DMS 273 (cell line): ENCODE measurements at regions not wholly inside any gene's neighbourhood (a gene's known extent, or its start where the extent isn't known, plus 50 kb on each side); places are given as distances from the start of the nearest gene placed in this dataset.

ENCODE experiments used
- DNase-seq: peaks from one replicate; lab custom pipeline; 2025; ENCODE audit not compliant: unreplicated experiment; lab: John Stamatoyannopoulos, UW

DNA sequence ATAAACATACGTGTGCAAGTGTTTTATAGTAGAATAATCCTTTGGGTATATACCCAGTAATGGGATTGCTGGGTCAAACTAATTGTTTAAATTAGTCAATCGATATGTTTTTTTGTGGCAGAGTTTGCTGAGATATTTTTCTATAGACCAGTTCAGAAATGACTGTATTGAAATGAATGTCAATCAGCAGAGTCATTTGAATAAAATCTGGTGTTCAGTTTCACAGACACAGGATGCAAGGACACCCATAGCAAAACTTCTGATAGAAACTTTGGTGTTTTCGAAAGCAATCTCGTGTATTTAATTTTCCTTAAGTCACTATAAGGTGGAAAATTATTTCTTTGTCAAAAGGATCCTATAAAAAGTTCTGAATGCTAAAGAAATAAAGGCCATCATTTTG is 434.4 kb downstream of the RAP2B start:
- no peak for DNase-seq

DNA sequence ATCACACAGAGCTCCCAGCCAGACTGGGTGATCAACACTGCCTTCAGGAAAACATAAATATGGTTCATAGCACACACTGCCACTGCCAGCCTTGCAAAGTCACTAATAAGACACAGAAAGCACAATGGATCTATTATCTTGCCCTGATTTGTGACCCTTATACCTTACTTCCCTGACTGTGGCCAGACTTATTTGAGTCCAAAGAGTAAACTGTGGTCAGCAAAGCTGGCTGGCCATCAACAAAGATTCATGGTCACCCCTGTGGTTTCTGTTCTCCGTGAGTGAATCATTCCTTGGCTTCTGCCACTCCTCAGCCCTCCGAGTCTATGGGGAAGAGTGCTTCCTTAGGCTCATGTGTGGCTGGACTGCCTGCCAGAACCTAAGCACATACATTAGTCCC is 437.7 kb downstream of the RAP2B start:
- DNase-seq = no peak

DNA sequence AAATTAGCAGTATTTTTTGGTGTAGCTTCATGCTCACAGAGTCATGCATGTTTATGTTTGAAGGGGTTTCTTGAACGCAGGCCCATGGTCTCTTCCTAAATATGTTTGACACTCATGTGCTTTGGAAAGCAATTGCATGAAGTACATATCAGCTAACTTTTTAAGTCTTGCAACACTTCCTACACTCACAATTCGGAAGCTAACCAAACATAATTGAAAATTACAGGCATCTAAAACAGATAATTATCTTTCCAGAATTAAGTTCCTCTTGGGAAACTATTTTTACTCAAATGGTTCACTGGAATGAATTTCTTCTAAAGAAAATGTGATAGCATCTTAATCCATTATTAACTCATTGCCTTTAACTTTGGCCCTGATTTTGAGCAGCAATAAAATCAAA is 438.9 kb downstream of the RAP2B start:
- no peak for DNase-seq

DNA sequence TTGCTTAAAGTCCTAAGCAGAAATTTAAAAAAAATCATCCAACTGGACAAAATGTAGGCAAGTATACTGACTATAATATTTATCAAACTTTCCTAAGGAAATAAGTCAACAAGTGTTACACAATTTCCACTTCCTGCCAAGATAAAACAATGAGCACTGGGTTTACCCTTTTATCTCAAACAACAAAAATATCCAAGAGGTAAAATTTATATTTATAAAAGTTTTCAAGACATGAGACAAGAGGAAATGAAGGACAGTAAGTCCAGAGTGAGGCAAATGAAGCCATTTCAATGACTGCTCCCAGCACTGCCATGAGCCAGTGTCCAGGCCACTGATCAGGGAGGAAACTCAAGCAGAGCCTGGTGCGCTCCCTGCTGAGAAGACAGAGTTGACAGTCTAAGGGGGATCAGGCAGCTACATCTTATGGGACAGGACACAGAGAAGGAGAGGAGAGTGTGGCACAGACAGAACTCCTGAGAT is 439.4 kb downstream of the RAP2B start:
- no peak for DNase-seq

DNA sequence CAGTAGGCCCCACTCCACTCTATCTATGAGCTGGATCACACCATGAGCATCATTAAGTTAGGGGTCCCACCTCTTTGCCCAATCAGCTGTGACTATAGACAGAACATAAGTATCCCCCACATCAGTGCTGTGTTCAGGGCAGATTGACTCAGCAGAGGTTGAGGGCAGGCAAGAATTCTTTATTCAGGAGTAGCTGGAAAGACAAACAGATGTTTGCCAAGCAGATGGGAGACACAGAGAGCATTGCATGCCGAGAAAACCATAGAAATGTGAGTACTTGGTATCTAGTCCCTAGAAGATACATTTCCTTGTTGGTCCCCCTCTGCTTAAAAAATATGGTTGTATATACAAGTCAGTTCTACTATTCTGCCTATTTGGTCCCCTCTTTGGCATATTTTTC is 440.8 kb downstream of the RAP2B start:
- no peak for DNase-seq

DNA sequence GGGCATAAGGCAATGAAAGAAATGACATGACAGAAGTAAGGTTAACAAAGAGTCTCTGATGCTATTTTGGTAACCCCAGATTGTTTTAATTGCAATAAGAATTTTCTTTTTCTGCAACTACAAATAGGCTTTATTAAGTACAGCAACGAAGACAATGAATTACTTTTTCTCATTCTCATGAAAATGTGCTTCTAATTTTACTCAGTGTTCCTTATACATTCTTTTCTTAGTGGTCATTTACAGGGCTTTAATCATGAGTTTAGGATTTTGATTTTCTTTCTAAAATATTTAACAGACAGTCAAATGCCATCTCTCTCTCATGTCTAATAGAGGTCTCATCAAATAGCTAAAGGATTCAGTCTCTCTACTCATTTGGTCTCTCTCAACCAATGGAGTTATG is 452.1 kb downstream of the RAP2B start:
- no peak for DNase-seq

DNA sequence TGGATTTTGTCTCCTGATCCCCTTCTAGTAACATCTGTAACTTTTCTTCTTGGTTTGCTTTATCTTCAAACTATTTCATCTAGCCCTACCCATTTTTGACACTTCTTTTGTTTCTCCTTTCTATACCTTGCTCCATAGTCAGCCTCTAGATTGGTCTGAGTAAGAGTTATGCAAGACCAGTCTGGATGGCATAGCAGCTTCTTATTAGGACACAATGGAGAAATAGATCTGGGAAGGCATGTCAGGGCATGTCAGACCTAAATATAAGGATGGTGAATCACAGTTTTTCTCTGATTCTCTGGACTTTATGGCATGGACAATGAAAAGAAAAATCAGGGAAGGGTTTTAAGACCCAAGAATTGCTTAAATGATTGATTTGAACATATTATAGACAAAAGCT is 452.5 kb downstream of the RAP2B start:
- no peak for DNase-seq

DNA sequence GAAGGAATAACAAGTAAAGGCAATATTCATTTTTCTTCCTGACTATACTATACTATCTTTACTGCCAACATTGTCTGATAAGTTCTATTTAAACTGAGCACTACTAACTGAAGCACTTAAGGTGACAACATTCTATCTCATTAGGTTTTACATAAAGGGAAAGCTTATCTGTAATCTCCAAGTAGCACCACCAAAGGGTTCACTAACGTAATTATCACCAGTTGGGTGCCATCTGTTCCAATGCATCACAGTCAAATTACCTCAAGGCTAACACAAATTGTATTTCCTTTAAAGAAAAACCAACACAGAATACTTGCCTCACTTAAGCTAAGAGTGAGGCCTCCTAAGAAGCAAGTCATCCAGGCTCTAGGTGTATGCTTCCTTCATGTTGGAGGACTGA is 453.8 kb downstream of the RAP2B start:
- peak; percentile 32 for DNase-seq

DNA sequence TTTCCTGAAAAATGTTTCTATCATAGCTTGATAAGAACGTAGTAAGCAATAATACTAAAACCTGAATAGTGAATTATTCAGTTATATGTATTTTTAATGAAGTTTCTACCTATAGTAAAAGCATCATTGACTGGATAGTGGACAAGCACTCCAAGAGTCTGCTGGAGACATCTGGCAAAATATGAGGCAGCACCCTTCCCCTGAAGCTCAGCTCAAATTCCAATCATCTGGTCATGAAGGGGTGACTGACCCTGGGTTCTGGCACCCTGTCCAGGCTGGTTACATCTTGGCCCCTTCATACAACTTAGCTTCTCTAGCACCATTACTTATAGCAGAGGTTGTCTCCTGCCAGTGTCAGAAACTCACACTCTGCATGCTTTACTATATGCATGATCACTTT is 455.4 kb downstream of the RAP2B start:
- DNase-seq = no peak

DNA sequence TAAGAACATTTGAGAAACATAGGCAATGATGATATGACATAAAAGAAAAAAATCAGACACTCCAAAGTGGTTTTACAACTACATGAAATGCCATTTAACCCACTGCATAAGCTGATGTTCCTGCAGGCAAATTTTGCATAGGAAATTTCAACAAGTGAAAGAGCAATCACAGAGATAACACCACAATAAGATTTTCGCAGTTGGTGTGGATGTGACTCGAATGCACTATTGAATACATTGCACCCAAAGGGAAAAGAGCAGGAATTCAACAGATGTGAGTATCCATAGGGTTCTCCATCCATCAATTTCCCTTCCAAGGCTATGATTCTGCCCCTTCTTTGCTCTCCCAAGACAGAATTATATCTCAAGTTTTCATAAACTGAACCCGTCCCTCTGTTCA is 456.1 kb downstream of the RAP2B start:
- DNase-seq = no peak

DNA sequence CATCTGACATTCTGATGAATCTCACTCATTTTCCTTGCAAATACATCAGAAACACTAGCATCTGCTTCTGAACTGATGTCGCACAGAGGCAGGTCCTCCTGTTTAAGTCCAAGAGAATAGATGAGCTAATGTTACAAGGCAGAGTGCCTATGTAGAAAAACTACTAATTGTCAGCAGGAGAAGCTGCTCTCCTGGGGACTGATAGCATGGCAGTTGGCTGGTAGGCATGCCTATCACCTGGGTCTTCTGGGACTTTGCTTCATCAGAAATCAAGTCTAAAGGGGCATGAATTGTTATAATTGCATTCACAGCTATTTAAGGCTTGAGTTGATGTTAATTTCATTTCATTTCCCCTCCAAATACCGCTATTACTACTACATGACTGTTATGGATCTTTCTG is 457.2 kb downstream of the RAP2B start:
- DNase-seq = no peak

DNA sequence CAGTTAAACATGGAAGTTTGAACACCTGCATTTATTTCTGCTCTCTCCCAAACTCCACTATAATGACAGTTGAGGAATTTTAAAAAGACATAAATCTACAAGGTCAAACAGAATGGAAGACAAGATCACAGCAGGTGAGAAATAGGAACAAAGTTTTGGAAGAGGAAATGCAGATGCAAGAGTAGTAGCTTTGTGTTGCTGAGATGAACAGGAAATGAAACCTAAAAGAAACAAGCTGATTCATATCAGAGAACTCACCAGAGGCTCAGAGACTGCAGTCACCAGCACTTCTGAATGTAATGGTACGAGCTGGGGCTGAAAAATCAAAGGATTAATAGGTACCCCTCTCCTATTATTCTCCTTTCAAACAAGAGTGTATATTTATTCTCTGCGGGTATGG is 459.9 kb downstream of the RAP2B start:
- DNase-seq = no peak

DNA sequence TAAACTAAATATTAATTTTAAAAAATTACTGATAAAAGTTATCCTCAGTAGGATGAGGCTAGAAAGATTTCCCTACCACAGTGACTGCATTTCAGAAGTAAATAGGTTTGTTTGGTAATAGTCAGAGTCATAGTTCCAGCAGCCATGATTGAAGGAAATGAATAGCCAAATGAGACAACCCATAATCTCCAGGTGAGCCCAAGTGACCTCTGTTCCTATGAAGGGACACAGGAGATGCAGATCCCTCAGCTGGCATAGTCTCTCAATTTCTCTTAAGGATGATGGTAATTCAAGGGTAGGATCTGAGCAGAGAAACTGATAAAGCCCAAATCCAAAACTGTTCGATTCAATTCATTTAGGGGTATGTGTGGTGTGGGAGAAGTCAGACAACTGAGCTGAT is 461.8 kb downstream of the RAP2B start:
- no peak for DNase-seq

DNA sequence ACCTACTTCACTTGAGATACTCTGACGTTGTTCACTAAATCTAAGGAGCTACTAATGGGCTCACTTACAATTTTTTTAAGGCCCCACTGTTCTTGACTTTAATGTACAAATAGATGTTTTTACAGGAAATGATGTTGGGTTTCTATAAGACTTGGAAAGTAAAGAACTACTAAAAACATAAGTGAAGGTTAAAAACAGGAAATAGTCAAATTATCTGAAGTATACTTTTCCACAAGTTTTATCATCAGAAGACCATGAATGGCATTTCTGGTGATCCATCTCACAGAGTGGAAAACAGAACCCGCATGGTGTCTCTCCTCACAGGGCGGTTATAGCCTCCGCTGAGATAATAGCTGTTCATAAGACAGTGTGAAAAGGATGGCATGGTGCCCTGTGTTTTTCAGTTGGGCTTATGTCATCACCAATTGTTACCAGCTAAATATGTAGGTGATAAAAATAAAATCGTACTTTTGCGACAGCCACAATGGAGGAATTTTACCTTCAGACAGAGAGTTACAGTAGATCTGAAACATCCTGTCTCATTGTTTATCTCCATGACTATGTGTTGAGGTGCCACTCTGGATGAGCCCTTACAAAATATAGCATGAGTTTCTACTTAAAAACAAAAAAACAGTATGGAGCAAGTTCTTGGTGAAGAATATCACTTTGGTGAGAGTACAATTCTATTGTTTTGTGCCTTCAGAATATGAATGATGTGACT is 462.4 kb downstream of the RAP2B start:
- no peak for DNase-seq

DNA sequence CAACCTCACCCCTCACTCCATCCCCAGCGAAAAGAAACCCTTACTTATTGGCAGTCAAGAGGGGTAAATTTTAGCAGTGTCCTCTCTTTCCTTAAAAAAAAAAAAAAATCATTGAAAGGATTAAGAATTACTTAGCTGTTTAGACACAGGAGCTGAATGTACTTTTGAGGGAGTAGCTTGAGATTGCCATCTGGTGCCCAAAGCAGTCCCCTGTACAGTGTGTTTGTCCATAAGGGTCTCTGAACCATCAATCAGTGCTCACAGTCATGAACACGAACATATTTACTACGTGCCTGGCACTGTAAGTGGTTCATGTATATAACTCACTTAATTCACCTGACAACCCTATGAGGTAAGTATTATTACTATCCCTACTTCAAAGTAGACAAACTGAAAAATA is 463.5 kb downstream of the RAP2B start:
- no peak for DNase-seq

DNA sequence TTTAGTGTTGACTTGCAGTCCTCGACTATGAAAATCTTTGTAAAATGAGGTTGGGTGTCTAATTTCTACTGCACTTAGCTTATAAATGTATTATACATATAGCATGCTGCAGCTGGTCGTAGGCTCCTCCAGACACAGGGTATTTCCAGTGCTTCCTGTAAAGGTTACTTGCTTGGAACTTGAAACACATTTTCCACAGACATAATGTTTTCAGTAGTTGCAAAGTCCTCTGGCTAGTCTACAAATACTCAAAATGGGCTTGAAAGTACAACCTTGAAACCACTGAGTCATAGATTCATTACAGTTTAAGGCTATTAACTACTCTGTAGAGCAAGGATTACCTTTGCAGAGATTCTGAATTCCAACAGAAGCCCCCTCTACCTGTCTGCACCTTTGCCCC is 464.1 kb downstream of the RAP2B start:
- no peak for DNase-seq

DNA sequence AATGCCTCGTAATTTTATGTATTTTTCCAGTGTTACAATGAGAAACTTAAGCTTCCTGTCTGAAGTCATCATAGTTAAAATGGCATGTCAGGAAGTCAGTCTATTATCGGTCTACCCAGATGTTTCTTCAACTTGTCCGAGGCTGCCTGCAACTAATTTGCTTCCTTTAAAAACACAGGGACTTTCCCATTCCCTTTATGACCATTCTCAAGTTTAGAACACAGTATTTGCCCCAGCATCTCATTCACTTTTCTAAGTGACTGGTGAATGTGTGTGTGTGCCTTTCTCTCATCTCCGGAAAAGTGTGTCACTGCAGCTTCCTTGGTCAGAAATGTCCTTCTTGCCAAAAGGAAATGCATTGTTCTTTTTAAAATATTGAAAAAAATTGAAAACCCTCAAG is 466.6 kb downstream of the RAP2B start:
- no peak for DNase-seq

DNA sequence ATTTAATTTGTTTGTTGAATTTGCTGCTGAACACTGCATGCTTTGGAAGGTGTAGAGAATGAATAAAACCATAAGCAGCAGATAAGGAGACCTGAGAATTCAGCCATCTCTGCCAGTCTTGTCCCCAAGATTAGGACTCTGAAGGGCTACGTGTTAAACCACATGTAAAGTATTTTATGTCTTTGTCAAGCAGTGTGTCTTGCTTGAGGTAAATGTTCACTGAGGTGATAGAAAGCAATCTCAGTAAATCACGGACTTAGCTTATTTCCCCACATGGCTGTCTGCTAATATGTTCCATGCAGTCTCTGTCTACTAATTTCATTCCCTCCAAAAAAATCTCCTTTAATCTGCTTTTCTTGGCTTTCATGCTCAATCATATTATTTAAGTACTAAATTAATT is 467.1 kb downstream of the RAP2B start:
- DNase-seq = no peak

DNA sequence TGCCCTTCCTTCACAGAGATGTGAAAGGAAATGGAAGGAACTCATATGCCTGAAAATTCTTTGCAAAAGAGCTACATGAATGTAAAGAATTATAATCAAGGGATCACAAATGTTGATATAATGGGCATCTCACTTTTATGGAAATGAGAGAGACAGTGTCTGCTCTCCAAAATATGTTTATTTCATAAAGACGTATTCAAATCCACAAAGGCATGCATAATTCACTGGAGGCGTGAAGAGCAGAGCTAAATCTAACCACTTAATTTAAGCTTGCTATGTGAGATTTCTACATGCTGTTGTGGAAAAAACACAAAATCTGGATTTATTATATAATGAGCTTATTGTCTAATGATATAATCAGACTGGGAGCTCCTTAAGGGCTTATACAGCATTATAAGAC is 469.1 kb downstream of the RAP2B start:
- no peak for DNase-seq

DNA sequence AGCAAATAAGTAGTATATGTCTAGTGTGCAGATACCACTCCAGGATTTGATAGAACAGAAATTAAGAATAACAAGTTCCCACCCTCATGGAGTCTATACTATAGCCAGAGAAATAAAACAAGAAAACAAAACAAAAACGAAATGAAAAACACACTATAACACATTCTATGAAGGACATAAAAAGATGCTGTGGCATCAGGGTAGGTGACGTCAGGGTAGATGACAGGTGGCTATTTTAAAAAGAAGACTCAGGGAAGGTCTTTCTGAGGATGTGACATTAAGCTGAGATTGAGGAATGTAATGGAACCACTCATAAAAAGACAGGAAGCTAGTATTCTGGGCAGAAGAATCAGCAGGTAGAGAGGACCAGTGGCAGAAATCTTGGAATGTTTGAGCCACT is 469.6 kb downstream of the RAP2B start:
- no peak for DNase-seq

DNA sequence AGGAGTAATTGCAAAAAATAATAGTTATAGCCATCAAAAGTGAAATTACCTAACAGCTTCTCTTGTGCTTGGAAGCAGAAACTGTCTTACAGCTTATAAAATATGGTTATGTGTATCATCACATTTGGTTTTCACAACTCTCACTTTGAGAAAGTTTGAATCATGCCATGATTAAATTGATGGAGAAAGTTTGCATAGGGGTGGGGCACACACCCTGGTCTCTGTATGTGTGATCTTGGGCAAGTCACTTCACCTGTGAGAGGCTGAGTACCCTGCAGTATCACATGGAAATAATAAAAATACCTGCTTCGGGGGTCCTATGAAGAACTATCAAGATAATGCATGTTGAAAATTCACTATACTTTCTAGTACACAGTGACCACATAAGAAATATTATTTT is 471.4 kb downstream of the RAP2B start:
- DNase-seq = no peak

DNA sequence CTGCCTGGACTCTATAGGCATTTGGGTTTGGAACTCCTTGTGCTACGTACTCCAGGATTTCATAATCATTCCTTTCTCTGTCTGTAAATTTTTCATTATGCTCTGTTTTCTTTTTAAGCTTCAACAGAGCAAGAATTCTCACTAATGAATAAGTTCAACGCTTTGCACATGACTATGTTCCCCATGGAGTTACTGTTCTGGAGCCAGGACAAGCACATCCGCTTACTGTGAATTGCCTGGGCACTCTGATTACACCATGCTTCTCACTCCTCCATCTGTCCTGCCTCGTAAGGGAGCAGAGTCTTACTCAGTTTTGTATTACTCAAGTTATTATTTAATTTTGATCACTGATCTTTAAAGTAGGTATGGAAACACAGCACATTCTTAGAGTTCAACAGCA is 472.7 kb downstream of the RAP2B start:
- DNase-seq = no peak

DNA sequence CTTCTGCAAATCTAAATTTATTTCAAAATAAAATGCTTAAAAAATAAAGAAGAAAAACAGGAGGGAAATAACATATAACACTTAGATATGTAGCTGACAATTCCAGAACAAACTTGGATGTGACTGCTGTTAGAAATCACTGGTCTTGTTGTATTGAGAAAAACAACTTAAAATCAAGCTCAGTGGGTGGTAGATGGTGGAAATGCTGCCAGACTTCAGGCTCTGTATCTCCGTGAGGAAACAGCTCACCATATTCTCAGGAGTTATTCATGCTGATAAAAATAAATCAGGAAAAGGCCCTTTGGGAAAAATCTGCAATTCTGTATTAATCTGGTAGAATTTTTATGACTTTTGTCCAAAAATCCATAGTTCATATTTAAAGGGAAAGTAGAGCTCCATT is 477.6 kb downstream of the RAP2B start:
- no peak for DNase-seq
